Astrocyte (in vitro differentiated cells and primary cell): ENCODE measurements at regions not wholly inside any gene's neighbourhood (a gene's known extent, or its start where the extent isn't known, plus 50 kb on each side); places are given as distances from the start of the nearest gene placed in this dataset.

Experiments
- DNase-seq: peaks from one replicate; pipeline ENCODE4 v3.0.0-alpha.2; 2010; ENCODE audit warnings: low read depth
- FAIRE-seq: peaks from 2 replicates; lab custom pipeline; 2011; peaks lifted over from hg19 to GRCh38; lab: Jason Lieb, UNC
- H2AFZ ChIP-seq: 2 replicates; pipeline ENCODE4 v1.6.0; 2012; ENCODE audit warnings: low read depth, low read length, inconsistent platforms
- H3K27ac ChIP-seq: 2 replicates; pipeline ENCODE4 v1.5.1; 2011; ENCODE audit warnings: low read depth, low read length, inconsistent platforms
- H3K27me3 ChIP-seq: 2 replicates; pipeline ENCODE4 v1.6.0; 2011; ENCODE audit warnings: low read length, inconsistent platforms; ENCODE audit not compliant: insufficient read depth
- H3K36me3 ChIP-seq: 2 replicates; pipeline ENCODE4 v1.5.1; 2011; ENCODE audit warnings: low read length, inconsistent platforms; ENCODE audit not compliant: insufficient read depth
- H3K4me1 ChIP-seq: 2 replicates; pipeline ENCODE4 v1.5.1; 2011; ENCODE audit warnings: low read length, inconsistent platforms; ENCODE audit not compliant: insufficient read depth
- H3K4me2 ChIP-seq: 2 replicates; pipeline ENCODE4 v1.6.0; 2012; ENCODE audit warnings: low read length, inconsistent platforms
- H3K4me3 ChIP-seq: 2 replicates; pipeline ENCODE4 v1.5.1; 2011; ENCODE audit warnings: low read depth, mild to moderate bottlenecking, low read length, inconsistent platforms; ENCODE audit not compliant: insufficient read depth
- H3K79me2 ChIP-seq: 2 replicates; pipeline ENCODE4 v1.6.0; 2012; ENCODE audit warnings: mild to moderate bottlenecking, low read length, inconsistent platforms; ENCODE audit not compliant: insufficient read depth
- H3K9ac ChIP-seq: 2 replicates; pipeline ENCODE4 v1.6.0; 2012; ENCODE audit warnings: mild to moderate bottlenecking, low read length, inconsistent platforms
- H3K9me3 ChIP-seq: 2 replicates; pipeline ENCODE4 v1.5.1; 2012; ENCODE audit warnings: low read depth, mild to moderate bottlenecking, low read length, inconsistent platforms; ENCODE audit not compliant: insufficient read depth
- H4K20me1 ChIP-seq: 2 replicates; pipeline ENCODE4 v1.6.0; 2012; ENCODE audit warnings: low read length, inconsistent platforms; ENCODE audit not compliant: insufficient read depth
- H3K27ac Mint-ChIP-seq: one replicate; pipeline ENCODE4 v1.8.0; 2021; ENCODE audit warnings: mild to moderate bottlenecking, mixed read lengths; ENCODE audit not compliant: unreplicated experiment
- H3K27me3 Mint-ChIP-seq: one replicate; pipeline ENCODE4 v1.8.0; 2021; ENCODE audit warnings: low read depth, mixed read lengths; ENCODE audit not compliant: unreplicated experiment
- H3K36me3 Mint-ChIP-seq: one replicate; pipeline ENCODE4 v1.8.0; 2021; ENCODE audit warnings: low read depth, mixed read lengths; ENCODE audit not compliant: unreplicated experiment
- H3K4me1 Mint-ChIP-seq: one replicate; pipeline ENCODE4 v1.8.0; 2021; ENCODE audit warnings: low read depth, mixed read lengths; ENCODE audit not compliant: unreplicated experiment
- H3K4me3 Mint-ChIP-seq: one replicate; pipeline ENCODE4 v1.8.0; 2021; ENCODE audit warnings: mild to moderate bottlenecking, moderate library complexity, mixed read lengths; ENCODE audit not compliant: unreplicated experiment
- H3K9me3 Mint-ChIP-seq: one replicate; pipeline ENCODE4 v1.8.0; 2021; ENCODE audit warnings: mild to moderate bottlenecking, mixed read lengths; ENCODE audit not compliant: unreplicated experiment
- CTCF ChIP-seq: IDR thresholded peaks from 2 replicates; pipeline ENCODE4 v1.5.1; 2011; ENCODE audit warnings: low read depth, mild to moderate bottlenecking, inconsistent platforms, low read length, moderate library complexity; ENCODE audit not compliant: insufficient read depth
- EZH2 ChIP-seq: IDR thresholded peaks from 2 replicates; pipeline ENCODE4 v1.6.1; 2012; ENCODE audit warnings: mild to moderate bottlenecking, low read length, inconsistent platforms; ENCODE audit not compliant: insufficient read depth

GRCh38 chr19:28607066-28607583 is 605.8 kb downstream of the UQCRFS1 start:
- H3K36me3 Mint-ChIP-seq: no peaks in the 10 kb centered on the region
- H3K9me3 ChIP-seq: peaks cover 5% of the 10 kb centered on the region
- H3K9me3 Mint-ChIP-seq: peaks cover 21% of the 10 kb centered on the region
- H3K4me3 ChIP-seq: no peak overlapping the region
- no peaks in the 10 kb centered on the region for H3K36me3 ChIP-seq
- no peaks in the 10 kb centered on the region for H3K79me2 ChIP-seq
- H3K9ac ChIP-seq: no peak overlapping the region
- no peaks in the 10 kb centered on the region for H4K20me1 ChIP-seq
- no peak overlapping the region for H3K27ac Mint-ChIP-seq
- no peaks in the 10 kb centered on the region for H3K27me3 ChIP-seq
- H3K27me3 Mint-ChIP-seq: peaks cover 2% of the 10 kb centered on the region
- no peak overlapping the region for H2AFZ ChIP-seq
- H3K4me1 Mint-ChIP-seq: no peaks in the 10 kb centered on the region
- H3K4me1 ChIP-seq: no peaks in the 10 kb centered on the region
- H3K27ac ChIP-seq: no peak overlapping the region
- H3K4me2 ChIP-seq: no peak overlapping the region
- no peak for FAIRE-seq
- H3K4me3 Mint-ChIP-seq: no peak overlapping the region
- no peak for DNase-seq
- no peak for TF ChIP-seq EZH2
- no peak for TF ChIP-seq CTCF

GRCh38 chr19:28606269-28607032 is 606.5 kb downstream of the UQCRFS1 start:
- peaks cover 7% of the 10 kb centered on the region for H3K9me3 ChIP-seq
- no peak for DNase-seq
- no peak overlapping the region for H3K27ac Mint-ChIP-seq

More at GRCh38 chr19:28606269-28607032, 606.5 kb downstream of the UQCRFS1 start:
- Histone ChIP-seq H4K20me1 (no peaks in the 10 kb centered on the region), H3K9ac (no peak overlapping the region), H3K79me2 (no peaks in the 10 kb centered on the region), H3K4me2 (no peak overlapping the region), H3K36me3 (no peaks in the 10 kb centered on the region), H3K4me1 (no peaks in the 10 kb centered on the region), H3K4me3 (no peak overlapping the region), H3K27ac (no peak overlapping the region), H2AFZ (no peak overlapping the region), H3K27me3 (no peaks in the 10 kb centered on the region)
- H3K4me3 Mint-ChIP-seq: no peak overlapping the region
- H3K27me3 Mint-ChIP-seq: peaks cover 8% of the 10 kb centered on the region
- H3K9me3 Mint-ChIP-seq: peaks cover 17% of the 10 kb centered on the region
- no peak for FAIRE-seq
- H3K36me3 Mint-ChIP-seq: no peaks in the 10 kb centered on the region
- no peaks in the 10 kb centered on the region for H3K4me1 Mint-ChIP-seq
- TF ChIP-seq EZH2 (no peak), CTCF (no peak)
